ENCODE measurements at regions not wholly inside any gene's neighbourhood (a gene's known extent, or its start where the extent isn't known, plus 50 kb on each side); places are given as distances from the start of the nearest gene placed in this dataset.

GRCh38 chr12:13504736-13505135 lies 308.2 kb downstream of the EMP1 start:
- FAIRE-seq (no peak), ATAC-seq (peak; percentile 58), DNase-seq (ENCODE audit: low read depth, low spot score) (no peak)
- CTCF ChIA-PET, result interaction anchor here (0.6 to 1.7 kb wide), 4 partner anchors 18 to 932 kb away, joined by 3 to 8 read pairs (median 6); no protein-coding TSS in a partner anchor
- in situ Hi-C loops (cut with MboI), result no loop called here
- no peaks in the 10 kb centered on the region for H3K27me3 ChIP-seq (replicated peaks in 1 of 2; ENCODE audit: control insufficient read depth in 2 of 2, insufficient read depth in 2 of 2, low read length in 1 of 2)
- no peak overlapping the region for H2AFZ ChIP-seq (ENCODE audit: control insufficient read depth, low read depth, low read length)
- H3K27ac ChIP-seq (ENCODE audit: control insufficient read depth, insufficient read depth), result no peak overlapping the region
- POLR2A ChIA-PET, result no interaction called here
- TF ChIP-seq FOXK2 (IDR thresholded peaks at IDR 0.05), result no peak
- no peak overlapping the region for H3K9ac ChIP-seq (ENCODE audit: control insufficient read depth, insufficient read depth, low read length)
- RAD21 ChIA-PET (ENCODE audit: unreplicated experiment), result interaction anchor here (1.1 to 1.7 kb wide), 2 partner anchors 31 to 156 kb away, joined by 4 to 6 read pairs; no protein-coding TSS in a partner anchor
- intact Hi-C loops (cut with micrococcal nuclease; ENCODE audit: unreplicated experiment), result no loop called here
- no TSS peak for BruUV-seq (replicated peaks)
- no peaks in the 10 kb centered on the region for H3K9me3 ChIP-seq (replicated peaks; ENCODE audit: control insufficient read depth, insufficient read depth, low read length)
- H3K4me3 ChIP-seq, result no peak overlapping the region
- H4K20me1 ChIP-seq (ENCODE audit: control insufficient read depth, insufficient read depth), result no peaks in the 10 kb centered on the region
- SMC1A ChIA-PET (ENCODE audit: uncharacterized antibody, unreplicated experiment), result interaction anchor here (0.8 to 1.5 kb wide), 4 partner anchors 10 to 31 kb away, joined by 3 to 4 read pairs (median 4); no protein-coding TSS in a partner anchor
- H3K79me2 ChIP-seq (ENCODE audit: control insufficient read depth, insufficient read depth, low read length), result no peaks in the 10 kb centered on the region
- WGBS (ENCODE audit: insufficient coverage, insufficient replicate concordance, low lambda C conversion rate, missing lambda C conversion rate), result 22% methylated on average over 5 of the region's 5 CpGs
- no peaks in the 10 kb centered on the region for H3K36me3 ChIP-seq (ENCODE audit: control insufficient read depth in 2 of 2, insufficient read depth in 2 of 2, low read length in 1 of 2)
- H3K4me1 ChIP-seq (ENCODE audit: control insufficient read depth, insufficient read depth, low read length), result no peaks in the 10 kb centered on the region
- no peak overlapping the region for H3K4me2 ChIP-seq (ENCODE audit: control insufficient read depth, insufficient read depth)

GRCh38 chr12:13504074-13504473 lies 307.5 kb downstream of the EMP1 start:
- RAD21 ChIA-PET (ENCODE audit: unreplicated experiment), result interaction anchor here (1.7 kb wide), 1 partner anchor 157 kb away, joined by 6 read pairs; no protein-coding TSS in a partner anchor
- H2AFZ ChIP-seq (ENCODE audit: control insufficient read depth, low read depth, low read length), result no peak overlapping the region

More at GRCh38 chr12:13504074-13504473, 307.5 kb downstream of the EMP1 start:
- Histone ChIP-seq H3K4me1 (ENCODE audit: control insufficient read depth, insufficient read depth, low read length) (no peaks in the 10 kb centered on the region), H3K36me3 (ENCODE audit: control insufficient read depth in 2 of 2, insufficient read depth in 2 of 2, low read length in 1 of 2) (no peaks in the 10 kb centered on the region), H3K27ac (ENCODE audit: control insufficient read depth, insufficient read depth) (no peak overlapping the region), H3K9ac (ENCODE audit: control insufficient read depth, insufficient read depth, low read length) (no peak overlapping the region), H3K27me3 (replicated peaks in 1 of 2; ENCODE audit: control insufficient read depth in 2 of 2, insufficient read depth in 2 of 2, low read length in 1 of 2) (no peaks in the 10 kb centered on the region), H3K79me2 (ENCODE audit: control insufficient read depth, insufficient read depth, low read length) (no peaks in the 10 kb centered on the region), H3K4me2 (ENCODE audit: control insufficient read depth, insufficient read depth) (no peak overlapping the region), H3K9me3 (replicated peaks; ENCODE audit: control insufficient read depth, insufficient read depth, low read length) (no peaks in the 10 kb centered on the region), H4K20me1 (ENCODE audit: control insufficient read depth, insufficient read depth) (no peaks in the 10 kb centered on the region), H3K4me3 (no peak overlapping the region)
- CTCF ChIA-PET, result interaction anchor here (0.6 to 1.7 kb wide), 4 partner anchors 17 to 931 kb away, joined by 3 to 8 read pairs (median 6); no protein-coding TSS in a partner anchor
- no TSS peak for BruUV-seq (replicated peaks)
- ATAC-seq (peak; percentile 76), DNase-seq (ENCODE audit: low read depth, low spot score) (no peak), FAIRE-seq (no peak)
- SMC1A ChIA-PET (ENCODE audit: uncharacterized antibody, unreplicated experiment), result interaction anchor here (0.5 to 1.5 kb wide), 5 partner anchors 9 to 517 kb away, joined by 3 to 4 read pairs (median 3); no protein-coding TSS in a partner anchor
- intact Hi-C loops (cut with micrococcal nuclease; ENCODE audit: unreplicated experiment) (no loop called here), in situ Hi-C loops (cut with MboI) (no loop called here)
- POLR2A ChIA-PET, result no interaction called here
- 0 out of 2 replicates have a peak, but pooled peaks have one; percentile 14 for TF ChIP-seq NR2F1 (conservative IDR thresholded peaks at IDR 0.05)
- TF ChIP-seq ZZZ3 (IDR thresholded peaks at IDR 0.05; ENCODE audit: control insufficient read depth, insufficient read length, low read depth), result no peak
- no peak for TF ChIP-seq CEBPB (IDR thresholded peaks at IDR 0.05; ENCODE audit: borderline replicate concordance in 1 of 2, low read depth in 2 of 2, low read length in 2 of 2)
- no peak for TF ChIP-seq POLR2AphosphoS2 (IDR thresholded peaks at IDR 0.05; ENCODE audit: low read depth, low read length)
- peak in 1 of 2 experiments; percentile 11; a peak in 1 of 4 replicates for TF ChIP-seq EP300 (IDR thresholded peaks at IDR 0.05; ENCODE audit: borderline replicate concordance in 1 of 2, control insufficient read depth in 1 of 2, low read depth in 2 of 2, low read length in 2 of 2)
- no peak for TF ChIP-seq HDAC2 (IDR thresholded peaks at IDR 0.05)
- TF ChIP-seq CREM (IDR thresholded peaks at IDR 0.05; ENCODE audit: low read depth), result no peak
- TF ChIP-seq RBBP5 (conservative IDR thresholded peaks at IDR 0.05), result no peak
- TF ChIP-seq NFYB (IDR thresholded peaks at IDR 0.05; ENCODE audit: insufficient read depth, low read depth, low read length), result no peak
- no peak for TF ChIP-seq ASH2L (IDR thresholded peaks at IDR 0.05; ENCODE audit: borderline replicate concordance, low read depth)
- TF ChIP-seq HSF1 (IDR thresholded peaks at IDR 0.05; ENCODE audit: low read depth, low read length), result no peak
- no peak for TF ChIP-seq MYC (IDR thresholded peaks at IDR 0.05; ENCODE audit: insufficient read depth, insufficient read length, insufficient replicate concordance, low read length, severe bottlenecking)

Data from GM12878 (cell line).